ENCODE measurements at regions not wholly inside any gene's neighbourhood (a gene's known extent, or its start where the extent isn't known, plus 50 kb on each side); places are given as distances from the start of the nearest gene placed in this dataset.

DNA sequence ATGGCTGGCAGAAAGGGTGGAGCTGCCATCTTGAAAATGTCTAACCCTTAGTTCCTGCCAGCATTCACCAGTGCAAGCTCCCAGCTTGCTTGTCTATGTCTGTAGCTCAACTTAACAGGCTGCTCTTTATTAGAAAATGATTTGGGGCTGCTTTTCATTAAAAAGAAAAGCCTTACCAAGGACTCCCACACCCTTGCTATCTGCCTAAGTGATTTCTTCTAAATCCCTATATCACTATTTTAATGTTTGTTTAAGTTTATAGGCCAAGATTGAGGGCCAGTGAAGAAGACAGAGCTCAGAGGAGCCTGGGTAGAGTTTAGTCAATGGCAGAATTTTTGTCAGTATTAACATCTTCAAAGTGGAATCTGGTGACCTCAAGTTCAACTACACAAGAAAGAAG is 336.8 kb upstream of the CHRM3 start (continued):
- TF ChIP-seq, protein P1, sequence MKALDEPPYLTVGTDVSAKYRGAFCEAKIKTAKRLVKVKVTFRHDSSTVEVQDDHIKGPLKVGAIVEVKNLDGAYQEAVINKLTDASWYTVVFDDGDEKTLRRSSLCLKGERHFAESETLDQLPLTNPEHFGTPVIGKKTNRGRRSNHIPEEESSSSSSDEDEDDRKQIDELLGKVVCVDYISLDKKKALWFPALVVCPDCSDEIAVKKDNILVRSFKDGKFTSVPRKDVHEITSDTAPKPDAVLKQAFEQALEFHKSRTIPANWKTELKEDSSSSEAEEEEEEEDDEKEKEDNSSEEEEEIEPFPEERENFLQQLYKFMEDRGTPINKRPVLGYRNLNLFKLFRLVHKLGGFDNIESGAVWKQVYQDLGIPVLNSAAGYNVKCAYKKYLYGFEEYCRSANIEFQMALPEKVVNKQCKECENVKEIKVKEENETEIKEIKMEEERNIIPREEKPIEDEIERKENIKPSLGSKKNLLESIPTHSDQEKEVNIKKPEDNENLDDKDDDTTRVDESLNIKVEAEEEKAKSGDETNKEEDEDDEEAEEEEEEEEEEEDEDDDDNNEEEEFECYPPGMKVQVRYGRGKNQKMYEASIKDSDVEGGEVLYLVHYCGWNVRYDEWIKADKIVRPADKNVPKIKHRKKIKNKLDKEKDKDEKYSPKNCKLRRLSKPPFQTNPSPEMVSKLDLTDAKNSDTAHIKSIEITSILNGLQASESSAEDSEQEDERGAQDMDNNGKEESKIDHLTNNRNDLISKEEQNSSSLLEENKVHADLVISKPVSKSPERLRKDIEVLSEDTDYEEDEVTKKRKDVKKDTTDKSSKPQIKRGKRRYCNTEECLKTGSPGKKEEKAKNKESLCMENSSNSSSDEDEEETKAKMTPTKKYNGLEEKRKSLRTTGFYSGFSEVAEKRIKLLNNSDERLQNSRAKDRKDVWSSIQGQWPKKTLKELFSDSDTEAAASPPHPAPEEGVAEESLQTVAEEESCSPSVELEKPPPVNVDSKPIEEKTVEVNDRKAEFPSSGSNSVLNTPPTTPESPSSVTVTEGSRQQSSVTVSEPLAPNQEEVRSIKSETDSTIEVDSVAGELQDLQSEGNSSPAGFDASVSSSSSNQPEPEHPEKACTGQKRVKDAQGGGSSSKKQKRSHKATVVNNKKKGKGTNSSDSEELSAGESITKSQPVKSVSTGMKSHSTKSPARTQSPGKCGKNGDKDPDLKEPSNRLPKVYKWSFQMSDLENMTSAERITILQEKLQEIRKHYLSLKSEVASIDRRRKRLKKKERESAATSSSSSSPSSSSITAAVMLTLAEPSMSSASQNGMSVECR (CRISPR knock-in tag; IDR thresholded peaks at IDR 0.05), result no peak
- TF ChIP-seq, protein P2, sequence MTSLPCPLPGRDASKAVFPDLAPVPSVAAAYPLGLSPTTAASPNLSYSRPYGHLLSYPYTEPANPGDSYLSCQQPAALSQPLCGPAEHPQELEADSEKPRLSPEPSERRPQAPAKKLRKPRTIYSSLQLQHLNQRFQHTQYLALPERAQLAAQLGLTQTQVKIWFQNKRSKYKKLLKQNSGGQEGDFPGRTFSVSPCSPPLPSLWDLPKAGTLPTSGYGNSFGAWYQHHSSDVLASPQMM (CRISPR knock-in tag; IDR thresholded peaks at IDR 0.05), result no peak
- TF ChIP-seq KHSRP (IDR thresholded peaks at IDR 0.05), result no peak

DNA sequence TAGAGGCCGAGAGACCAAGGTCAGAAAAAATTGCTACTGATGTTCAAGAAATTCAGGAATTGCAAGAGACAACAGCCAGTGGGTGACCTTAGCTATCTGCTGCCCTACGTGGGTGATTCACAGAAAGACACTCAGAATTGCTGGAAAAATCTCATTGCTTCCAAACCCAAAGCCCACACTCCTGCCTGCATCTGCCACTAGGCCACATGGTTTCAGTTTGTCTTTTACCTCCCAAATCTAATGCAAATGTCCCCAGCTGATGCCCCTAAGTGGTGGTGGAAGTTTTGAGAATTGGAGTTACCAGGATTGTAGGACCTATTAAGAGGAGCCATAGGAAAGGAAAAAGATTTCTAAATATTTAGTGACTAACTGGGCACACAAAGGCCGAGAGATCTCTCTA is 341.5 kb upstream of the CHRM3 start:
- Histone ChIP-seq H3K9ac (ENCODE audit: insufficient read depth in 1 of 2, low read depth in 2 of 2, low read length in 2 of 2) (no peak overlapping the region), H3K79me2 (ENCODE audit: control insufficient read depth, insufficient read depth, low read length) (no peaks in the 10 kb centered on the region), H3K4me3 (no peak overlapping the region), H3K9me3 (replicated peaks; ENCODE audit: control insufficient read depth, insufficient read depth, low read depth, low read length) (no peaks in the 10 kb centered on the region; the same call in 1 of the 2 replicates), H3K27ac (ENCODE audit: extremely low read depth, low read depth, low read length) (no peak overlapping the region), H4K20me1 (replicated peaks; ENCODE audit: control insufficient read depth, insufficient read depth, low read length) (no peaks in the 10 kb centered on the region), H3K27me3 (ENCODE audit: control insufficient read depth in 2 of 2, insufficient read depth in 2 of 2, low read length in 2 of 2) (no peaks in the 10 kb centered on the region), H3K4me1 (replicated peaks in 1 of 2; ENCODE audit: control insufficient read depth in 2 of 2, insufficient read depth in 2 of 2, low read length in 2 of 2) (no peaks in the 10 kb centered on the region), H3K36me3 (ENCODE audit: control insufficient read depth, insufficient read depth, low read length) (no peaks in the 10 kb centered on the region), H2AFZ (ENCODE audit: low read depth, low read length) (no peak overlapping the region), H3K9me1 (ENCODE audit: control insufficient read depth, insufficient read depth, low read length) (no peaks in the 10 kb centered on the region), H3K4me2 (ENCODE audit: insufficient read depth, low read length) (no peak overlapping the region)
- FAIRE-seq (no peak), DNase-seq (ENCODE audit: extremely low read depth in 1 of 4, low spot score in 3 of 4) (no peak), ATAC-seq (no peak)
- CTCF ChIA-PET (ENCODE audit: low intra/inter-chr PET ratio), result interaction anchor here (0.6 kb wide), 1 partner anchor 684 kb away, joined by 3 read pairs; no protein-coding TSS in a partner anchor
- no TSS peak for BruUV-seq (replicated peaks)
- 0% methylated on average over 3 of the region's 3 CpGs for WGBS (ENCODE audit: insufficient coverage, low coverage, missing lambda C conversion rate)
- POLR2A ChIA-PET, result no interaction called here
- in situ Hi-C loops (cut with MboI), result no loop called here
- intact Hi-C loops (cut with micrococcal nuclease), result no loop called here
- TF ChIP-seq, protein P3, sequence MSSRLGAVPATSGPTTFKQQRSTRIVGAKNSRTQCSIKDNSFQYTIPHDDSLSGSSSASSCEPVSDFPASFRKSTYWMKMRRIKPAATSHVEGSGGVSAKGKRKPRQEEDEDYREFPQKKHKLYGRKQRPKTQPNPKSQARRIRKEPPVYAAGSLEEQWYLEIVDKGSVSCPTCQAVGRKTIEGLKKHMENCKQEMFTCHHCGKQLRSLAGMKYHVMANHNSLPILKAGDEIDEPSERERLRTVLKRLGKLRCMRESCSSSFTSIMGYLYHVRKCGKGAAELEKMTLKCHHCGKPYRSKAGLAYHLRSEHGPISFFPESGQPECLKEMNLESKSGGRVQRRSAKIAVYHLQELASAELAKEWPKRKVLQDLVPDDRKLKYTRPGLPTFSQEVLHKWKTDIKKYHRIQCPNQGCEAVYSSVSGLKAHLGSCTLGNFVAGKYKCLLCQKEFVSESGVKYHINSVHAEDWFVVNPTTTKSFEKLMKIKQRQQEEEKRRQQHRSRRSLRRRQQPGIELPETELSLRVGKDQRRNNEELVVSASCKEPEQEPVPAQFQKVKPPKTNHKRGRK (tag; IDR thresholded peaks at IDR 0.05), result no peak
- TF ChIP-seq NR3C1 (CRISPR knock-in tag; IDR thresholded peaks at IDR 0.05) (no peak), SUPT5H (IDR thresholded peaks at IDR 0.05) (no peak), GATAD2A (IDR thresholded peaks at IDR 0.05) (no peak), TAL1 (IDR thresholded peaks at IDR 0.05) (no peak), SNRNP70 (optimal IDR thresholded peaks at IDR 0.05; ENCODE audit: low read depth, low read length) (no peak), OTX1 (CRISPR knock-in tag; IDR thresholded peaks at IDR 0.05) (no peak), DMBX1 (CRISPR knock-in tag; IDR thresholded peaks at IDR 0.05; ENCODE audit: borderline replicate concordance) (no peak), TAF7 (tag; IDR thresholded peaks at IDR 0.05) (no peak)
- TF ChIP-seq, protein P4, sequence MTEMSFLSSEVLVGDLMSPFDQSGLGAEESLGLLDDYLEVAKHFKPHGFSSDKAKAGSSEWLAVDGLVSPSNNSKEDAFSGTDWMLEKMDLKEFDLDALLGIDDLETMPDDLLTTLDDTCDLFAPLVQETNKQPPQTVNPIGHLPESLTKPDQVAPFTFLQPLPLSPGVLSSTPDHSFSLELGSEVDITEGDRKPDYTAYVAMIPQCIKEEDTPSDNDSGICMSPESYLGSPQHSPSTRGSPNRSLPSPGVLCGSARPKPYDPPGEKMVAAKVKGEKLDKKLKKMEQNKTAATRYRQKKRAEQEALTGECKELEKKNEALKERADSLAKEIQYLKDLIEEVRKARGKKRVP (CRISPR knock-in tag; IDR thresholded peaks at IDR 0.05), result no peak
- TF ChIP-seq, protein P5, sequence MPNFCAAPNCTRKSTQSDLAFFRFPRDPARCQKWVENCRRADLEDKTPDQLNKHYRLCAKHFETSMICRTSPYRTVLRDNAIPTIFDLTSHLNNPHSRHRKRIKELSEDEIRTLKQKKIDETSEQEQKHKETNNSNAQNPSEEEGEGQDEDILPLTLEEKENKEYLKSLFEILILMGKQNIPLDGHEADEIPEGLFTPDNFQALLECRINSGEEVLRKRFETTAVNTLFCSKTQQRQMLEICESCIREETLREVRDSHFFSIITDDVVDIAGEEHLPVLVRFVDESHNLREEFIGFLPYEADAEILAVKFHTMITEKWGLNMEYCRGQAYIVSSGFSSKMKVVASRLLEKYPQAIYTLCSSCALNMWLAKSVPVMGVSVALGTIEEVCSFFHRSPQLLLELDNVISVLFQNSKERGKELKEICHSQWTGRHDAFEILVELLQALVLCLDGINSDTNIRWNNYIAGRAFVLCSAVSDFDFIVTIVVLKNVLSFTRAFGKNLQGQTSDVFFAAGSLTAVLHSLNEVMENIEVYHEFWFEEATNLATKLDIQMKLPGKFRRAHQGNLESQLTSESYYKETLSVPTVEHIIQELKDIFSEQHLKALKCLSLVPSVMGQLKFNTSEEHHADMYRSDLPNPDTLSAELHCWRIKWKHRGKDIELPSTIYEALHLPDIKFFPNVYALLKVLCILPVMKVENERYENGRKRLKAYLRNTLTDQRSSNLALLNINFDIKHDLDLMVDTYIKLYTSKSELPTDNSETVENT (CRISPR knock-in tag; IDR thresholded peaks at IDR 0.05), result no peak

Data from K562 (cell line).